GM12878 (cell line): ENCODE measurements at regions not wholly inside any gene's neighbourhood (a gene's known extent, or its start where the extent isn't known, plus 50 kb on each side); places are given as distances from the start of the nearest gene placed in this dataset.

Experiments used
- POLR2A ChIP-seq: IDR thresholded peaks from 2 replicates; pipeline ENCODE4 v1.6.1; 2011; ENCODE audit warnings: low read depth, mild to moderate bottlenecking, low read length
- SRF ChIP-seq, 2 experiments: IDR thresholded peaks; 2 replicates each; pipeline ENCODE4 v1.6.1; 2011; ENCODE audit warnings: low read depth in 2 of 2, low read length in 2 of 2, mild to moderate bottlenecking in 1 of 2, moderate library complexity in 1 of 2

GRCh38 chr1:223039990-223040389, 103.1 kb downstream of the TLR5 start:
- TF ChIP-seq SRF (IDR thresholded peaks at IDR 0.05; ENCODE audit: low read depth in 2 of 2, low read length in 2 of 2) (no peak), POLR2A (no peak)
